ENCODE measurements at regions not wholly inside any gene's neighbourhood (a gene's known extent, or its start where the extent isn't known, plus 50 kb on each side); places are given as distances from the start of the nearest gene placed in this dataset.
"Not testable (repeated sequence)": the region's sequence is repeated elsewhere in the genome, so short reads cannot be mapped to it uniquely, and the experiment has no call there.

- H3K4me3 ChIP-seq: no peak overlapping the region
- TF ChIP-seq CTCF (IDR thresholded peaks at IDR 0.05) (no peak), POLR2A (IDR thresholded peaks at IDR 0.05) (no peak)
- 81 to 86% methylated on average over 10 of the region's 10 CpGs for WGBS, 2 donors
- no peak overlapping the region for H3K27ac ChIP-seq
- no peaks in the 10 kb centered on the region for H3K9me3 ChIP-seq
- DNase-seq: no peak
- intact Hi-C loops (cut with DNase I): no loop called here
- no peaks in the 10 kb centered on the region for H3K36me3 ChIP-seq
- peaks cover 0 to 12% (median 0%) of the 10 kb centered on the region in 3 donors for H3K4me1 ChIP-seq
- peaks cover 0 to under 1% (median 0%) of the 10 kb centered on the region in 4 donors for H3K27me3 ChIP-seq
Measured at GRCh38 chr13:21246761-21247452, 70.4 kb downstream of the MRPL57 start.

- H3K4me1 ChIP-seq: peaks cover 0 to 4% (median 0%) of the 10 kb centered on the region in 3 donors
- TF ChIP-seq CTCF (IDR thresholded peaks at IDR 0.05) (no peak), POLR2A (IDR thresholded peaks at IDR 0.05) (no peak)
- intact Hi-C loops (cut with DNase I): no loop called here
- 45 to 47% methylated on average over 6 of the region's 6 CpGs for WGBS, 2 donors
- H3K27me3 ChIP-seq: peaks cover 0 to 3% (median 0%) of the 10 kb centered on the region in 4 donors
- no peak overlapping the region for H3K4me3 ChIP-seq
- no peaks in the 10 kb centered on the region for H3K36me3 ChIP-seq
- H3K9me3 ChIP-seq: no peaks in the 10 kb centered on the region
- DNase-seq: no peak
- no peak overlapping the region for H3K27ac ChIP-seq
Measured at GRCh38 chr13:21256351-21256761, 79.9 kb downstream of the MRPL57 start.

- peaks cover 0 to 3% (median 0%) of the 10 kb centered on the region in 4 donors for H3K27me3 ChIP-seq
- no peaks in the 10 kb centered on the region for H3K36me3 ChIP-seq
- intact Hi-C loops (cut with DNase I): no loop called here
- no peak for TF ChIP-seq POLR2A (IDR thresholded peaks at IDR 0.05)
- no peak for TF ChIP-seq CTCF (IDR thresholded peaks at IDR 0.05)
- H3K4me1 ChIP-seq: peaks cover 0 to 4% (median 0%) of the 10 kb centered on the region in 3 donors
- no peak overlapping the region for H3K4me3 ChIP-seq
- H3K27ac ChIP-seq: no peak overlapping the region
- no peak for DNase-seq
- H3K9me3 ChIP-seq: no peaks in the 10 kb centered on the region
- WGBS, 2 donors: 81 to 85% methylated on average over 2 of the region's 2 CpGs
Measured at GRCh38 chr13:21256891-21257290, 80.4 kb downstream of the MRPL57 start.

GRCh38 chr13:21259571-21260455 lies 83.4 kb downstream of the MRPL57 start:
- TF ChIP-seq POLR2A (IDR thresholded peaks at IDR 0.05) (no peak), CTCF (IDR thresholded peaks at IDR 0.05) (no peak)
- Histone ChIP-seq H3K27me3 (no peaks in the 10 kb centered on the region), H3K4me1 (peaks cover 0 to 4% (median 0%) of the 10 kb centered on the region in 3 donors), H3K36me3 (no peaks in the 10 kb centered on the region), H3K9me3 (no peaks in the 10 kb centered on the region), H3K27ac (no peak overlapping the region), H3K4me3 (no peak overlapping the region)
- DNase-seq: no peak
- intact Hi-C loops (cut with DNase I): no loop called here
- 88 to 96% methylated on average over 11 to 17 of the region's 57 CpGs for WGBS, 2 donors

GRCh38 chr13:21260561-21261290 lies 84.3 kb downstream of the MRPL57 start:
- H3K36me3 ChIP-seq; H3K4me1 ChIP-seq; H3K27ac ChIP-seq; H3K27me3 ChIP-seq; intact Hi-C loops (cut with DNase I); DNase-seq; H3K4me3 ChIP-seq; H3K9me3 ChIP-seq: not testable (repeated sequence)
- 93% methylated on average over 8 of the region's 35 CpGs; no CpG with 5 or more reads in 1 of the 2 donors for WGBS, 2 donors

- H3K27me3 ChIP-seq; H3K4me3 ChIP-seq; H3K9me3 ChIP-seq; H3K36me3 ChIP-seq; H3K27ac ChIP-seq; intact Hi-C loops (cut with DNase I); DNase-seq; H3K4me1 ChIP-seq: not testable (repeated sequence)
- 48 to 83% methylated on average over 2 of the region's 9 CpGs for WGBS, 2 donors
Measured at GRCh38 chr13:21261487-21262216, 85.2 kb downstream of the MRPL57 start.

- intact Hi-C loops (cut with DNase I); H3K4me3 ChIP-seq: not testable (repeated sequence)
- WGBS, 2 donors: 44 to 57% methylated on average over 2 to 3 of the region's 4 CpGs
Measured at GRCh38 chr13:21263909-21264308, 87.5 kb downstream of the MRPL57 start.

GRCh38 chr13:21268485-21268884 lies 92.0 kb downstream of the MRPL57 start:
- DNase-seq; H3K36me3 ChIP-seq; H3K27ac ChIP-seq; H3K4me3 ChIP-seq; H3K27me3 ChIP-seq; intact Hi-C loops (cut with DNase I); H3K4me1 ChIP-seq; H3K9me3 ChIP-seq: not testable (repeated sequence)
- 14 to 50% methylated on average over 1 of the region's 1 CpG for WGBS, 2 donors

More at GRCh38 chr13:21263909-21264308, 87.5 kb downstream of the MRPL57 start:
- not testable (repeated sequence) for H3K9me3 ChIP-seq, H3K27me3 ChIP-seq, H3K4me1 ChIP-seq, DNase-seq, H3K27ac ChIP-seq, H3K36me3 ChIP-seq
